GM03348 (cell line): ENCODE measurements at regions not wholly inside any gene's neighbourhood (a gene's known extent, or its start where the extent isn't known, plus 50 kb on each side); places are given as distances from the start of the nearest gene placed in this dataset.

Source experiments
- DNase-seq: peaks from one replicate; pipeline ENCODE4 v3.0.0; 2012; ENCODE audit warnings: low spot score

DNA sequence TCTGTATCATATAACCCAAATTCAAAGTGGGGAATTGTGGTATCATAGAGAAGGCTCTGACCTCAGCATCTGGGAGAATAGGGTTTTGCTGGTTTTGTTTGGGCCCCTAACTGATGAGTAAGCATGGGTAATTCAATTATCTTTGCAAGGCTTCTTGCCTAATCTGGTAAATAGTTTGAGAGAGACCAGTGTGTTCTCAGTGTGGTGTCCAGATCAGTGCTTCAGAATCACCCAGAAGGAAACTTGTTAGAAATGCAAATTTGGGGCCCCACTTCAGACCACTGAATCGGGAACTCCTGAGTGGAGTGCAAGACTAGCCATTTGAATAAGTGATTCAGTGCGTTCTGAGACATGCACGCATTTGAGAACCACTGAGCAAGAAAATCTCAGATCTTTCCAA is 282.7 kb downstream of the EPHA4 start:
- DNase-seq: no peak

DNA sequence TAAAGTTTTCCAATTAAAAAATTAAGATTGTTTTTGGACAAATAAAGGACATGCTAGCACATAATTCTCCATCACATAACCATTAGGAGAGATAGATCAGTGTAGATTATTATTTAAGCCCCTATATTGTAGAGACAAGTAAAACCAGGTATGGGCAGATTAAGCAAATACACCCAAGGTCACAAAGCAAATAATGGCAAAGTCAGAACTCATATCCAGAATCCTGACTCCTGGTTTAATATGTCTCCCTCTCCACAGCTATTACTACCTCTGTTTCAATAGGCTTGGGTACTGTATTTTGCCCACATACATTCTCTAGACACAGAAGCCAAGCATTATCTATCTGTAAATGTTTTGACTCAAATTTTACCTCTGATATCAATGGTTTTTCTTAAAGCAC is 282.3 kb downstream of the EPHA4 start:
- no peak for DNase-seq

DNA sequence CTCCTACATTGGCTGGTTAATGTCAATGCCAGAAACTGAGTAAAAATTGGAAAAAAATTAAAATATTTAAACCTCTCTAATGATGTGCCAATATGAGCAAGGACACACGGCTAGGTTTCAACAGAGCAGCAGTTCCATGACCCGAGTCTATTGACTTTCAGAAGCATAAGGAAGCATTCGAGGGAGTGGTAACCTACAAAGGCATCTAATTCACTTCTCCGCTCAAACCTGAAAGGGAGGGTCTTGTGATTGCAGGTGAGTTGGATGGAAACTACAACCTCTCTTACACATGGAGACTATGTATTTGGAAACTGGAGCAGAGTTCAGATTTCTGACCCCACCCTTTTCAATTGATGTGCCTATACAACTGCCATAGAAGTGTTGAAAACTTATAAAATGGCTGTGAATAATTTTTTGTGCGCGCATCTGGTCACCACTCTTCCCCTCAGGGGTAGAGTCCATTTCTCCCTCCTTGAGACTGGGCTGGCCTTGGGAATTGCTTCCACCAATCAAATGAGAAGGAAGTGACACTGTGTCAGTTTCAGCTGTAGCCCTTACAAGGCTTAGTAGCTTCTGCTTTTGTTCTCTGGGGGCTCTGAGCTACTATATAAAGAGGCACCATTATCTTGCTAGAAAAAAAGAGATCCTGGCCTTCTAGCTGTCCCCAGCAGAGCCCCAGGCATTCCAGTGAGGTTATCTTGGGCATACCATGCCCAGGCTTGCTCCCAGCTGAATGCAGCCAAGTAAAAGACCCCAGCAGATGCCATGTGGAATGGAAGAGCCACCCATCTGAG is 278.0 kb downstream of the EPHA4 start:
- DNase-seq: no peak

DNA sequence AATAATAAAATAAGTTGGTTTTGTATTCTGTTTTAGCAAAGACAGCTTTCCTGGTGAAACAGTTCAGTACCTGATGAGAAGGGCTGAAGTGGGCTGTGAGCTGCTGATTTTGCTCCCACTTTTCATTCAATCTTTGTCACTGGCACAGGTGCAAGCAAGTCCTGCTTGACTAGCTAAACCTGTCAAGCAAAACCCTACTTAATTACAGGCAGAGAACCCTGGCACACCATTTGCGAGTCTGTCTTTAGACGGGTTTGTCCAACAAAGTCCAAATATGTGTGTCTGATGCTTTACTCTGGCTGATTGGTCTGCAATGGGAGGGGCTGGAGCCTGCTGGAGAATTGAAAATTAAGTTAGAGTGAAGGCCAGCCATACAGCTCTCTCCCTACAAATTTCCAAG is 267.2 kb downstream of the EPHA4 start:
- no peak for DNase-seq

DNA sequence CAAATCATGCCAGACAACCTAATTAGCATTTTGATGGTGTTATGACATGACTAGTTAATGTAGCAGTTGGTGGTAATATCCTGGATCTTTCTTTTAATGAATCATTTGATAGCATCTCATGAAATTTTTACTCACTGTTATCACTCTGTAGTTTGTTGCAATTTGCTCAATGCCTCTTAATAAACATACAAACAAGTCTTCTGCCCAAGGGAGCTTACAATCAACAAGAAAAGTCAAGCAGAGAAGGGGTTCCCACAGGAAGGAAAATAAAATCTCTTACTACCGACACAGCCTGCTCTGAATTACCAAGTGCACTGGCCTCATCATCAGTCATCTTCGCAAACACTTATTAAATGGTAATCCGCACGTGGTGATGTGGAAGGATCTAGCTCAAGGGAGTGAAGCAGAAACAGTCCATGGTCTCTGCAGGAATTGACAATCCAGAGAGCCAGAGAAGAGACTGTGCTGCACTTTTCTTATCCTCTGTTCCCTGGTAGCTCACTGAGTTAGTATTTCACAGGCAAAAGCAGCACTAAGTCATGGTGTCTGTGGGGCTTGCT is 263.5 kb downstream of the EPHA4 start:
- DNase-seq: no peak

DNA sequence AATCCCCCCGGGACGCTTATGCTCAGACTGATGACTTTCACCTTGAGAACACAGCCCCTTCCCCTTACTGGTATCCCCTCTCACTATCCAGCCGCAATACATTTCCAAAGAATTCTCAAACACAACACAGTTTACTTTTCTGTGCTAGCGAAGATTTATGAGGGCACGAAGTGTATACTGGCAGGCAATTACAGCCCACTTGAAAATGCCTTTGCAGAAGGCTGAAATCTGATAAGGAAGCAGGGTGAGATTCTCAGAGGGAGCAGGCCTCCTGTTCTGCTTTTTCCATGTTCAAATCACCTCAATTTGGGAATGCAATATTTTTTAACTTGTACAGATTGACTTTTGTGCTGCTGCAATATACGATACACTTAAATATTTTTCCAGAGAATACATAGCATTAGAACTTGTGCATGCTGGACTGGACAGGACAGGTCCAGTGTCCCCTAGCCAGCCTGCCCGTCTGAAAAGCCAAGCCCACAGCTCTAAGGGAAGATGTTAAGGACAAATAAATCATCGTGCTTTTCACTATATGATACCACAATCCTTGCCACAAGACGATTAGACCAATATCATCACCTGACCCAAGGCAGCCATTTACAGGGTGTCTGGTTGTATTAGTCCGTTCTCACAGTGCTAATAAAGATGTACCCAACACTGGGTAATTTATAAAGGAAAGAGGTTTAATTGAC is 262.1 kb downstream of the EPHA4 start:
- no peak for DNase-seq

DNA sequence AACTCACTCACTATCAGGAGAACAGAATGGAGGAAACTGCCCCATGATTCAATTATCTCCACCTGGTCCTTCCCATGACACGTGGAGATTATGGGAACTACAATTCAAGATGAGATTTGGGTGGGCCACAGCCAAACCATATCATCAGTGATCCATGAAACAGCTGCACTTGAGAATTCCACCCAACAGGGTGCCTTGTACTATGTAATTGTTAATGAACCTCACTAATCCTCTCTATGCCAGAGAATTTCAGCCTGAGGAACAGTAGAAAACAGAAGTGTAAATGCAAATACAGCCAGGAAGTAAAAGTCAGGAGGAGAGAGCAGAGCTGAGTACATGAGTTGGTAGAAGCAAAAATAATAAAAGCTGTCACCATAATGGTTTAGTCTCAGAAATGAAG is 261.4 kb downstream of the EPHA4 start:
- no peak for DNase-seq

DNA sequence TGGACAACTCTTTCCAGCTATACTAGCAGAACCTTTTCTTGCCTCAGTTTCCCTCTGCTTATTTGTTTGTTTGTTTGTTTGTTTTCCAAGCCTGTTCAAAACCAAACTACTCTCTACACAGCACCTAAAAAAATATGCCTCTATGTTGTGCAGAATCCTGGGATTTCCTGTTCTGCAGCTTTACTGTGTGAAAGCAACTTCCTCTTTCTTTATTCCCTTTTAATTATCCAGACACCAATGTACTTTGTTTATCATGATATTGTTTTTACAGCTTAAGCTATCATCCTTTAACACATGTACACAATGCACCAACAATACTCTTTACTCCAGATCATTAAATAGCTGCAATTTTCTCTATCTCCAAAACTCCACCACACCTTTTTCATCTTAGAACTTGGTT is 259.5 kb downstream of the EPHA4 start:
- DNase-seq: no peak

DNA sequence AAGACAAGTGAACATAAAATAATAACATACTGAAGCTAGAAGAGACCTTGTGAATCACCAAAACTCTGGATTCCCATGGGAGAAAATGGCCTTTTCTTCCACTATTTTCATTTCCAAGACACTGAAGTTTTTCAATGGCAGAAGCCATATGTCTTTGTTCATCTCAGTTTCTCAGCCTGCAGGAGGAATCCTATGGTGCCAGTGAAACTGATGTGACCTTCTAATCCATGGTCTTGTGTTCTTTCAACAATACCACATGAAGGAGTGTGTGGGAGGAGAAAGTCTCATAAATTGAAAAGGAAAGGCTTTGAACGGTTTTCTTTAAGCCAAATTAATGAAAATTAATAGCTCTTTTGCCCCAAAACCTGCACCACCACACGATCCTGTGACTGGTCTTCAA is 257.3 kb downstream of the EPHA4 start:
- no peak for DNase-seq

DNA sequence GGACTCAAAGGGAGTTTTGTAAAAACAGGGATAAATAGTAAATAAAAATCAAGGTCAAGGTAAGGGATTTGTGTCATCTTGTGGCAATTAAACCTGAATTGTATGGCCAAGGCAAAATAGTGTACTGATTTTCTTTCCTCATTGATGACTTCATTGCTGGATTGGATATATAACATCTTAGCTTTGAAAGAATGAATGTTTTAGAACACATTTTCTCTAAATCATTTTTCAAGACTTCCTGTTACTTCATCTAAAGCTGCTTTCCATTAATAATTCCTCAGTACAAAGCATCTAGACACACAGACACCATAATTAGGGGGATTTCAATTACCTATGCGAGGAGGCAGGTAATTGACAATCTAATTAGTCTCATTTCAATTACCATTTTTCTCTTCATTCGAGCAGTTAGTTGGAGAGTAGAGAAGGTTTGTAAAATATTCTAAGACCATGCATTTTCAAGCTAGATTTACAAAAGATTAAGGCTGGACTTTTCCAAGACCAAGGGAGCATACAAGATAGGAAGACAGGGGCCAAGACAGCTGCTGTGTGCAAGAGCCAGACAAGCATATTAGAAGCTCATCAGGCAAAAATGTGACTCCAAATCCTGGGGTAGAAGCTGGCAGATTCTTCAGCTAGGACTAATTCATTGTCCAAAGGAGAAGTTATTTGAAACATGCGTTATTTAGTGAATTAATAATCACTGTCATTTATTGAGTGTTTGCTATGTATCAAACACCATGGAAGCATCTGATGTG is 253.6 kb downstream of the EPHA4 start:
- peak; percentile 6 for DNase-seq

DNA sequence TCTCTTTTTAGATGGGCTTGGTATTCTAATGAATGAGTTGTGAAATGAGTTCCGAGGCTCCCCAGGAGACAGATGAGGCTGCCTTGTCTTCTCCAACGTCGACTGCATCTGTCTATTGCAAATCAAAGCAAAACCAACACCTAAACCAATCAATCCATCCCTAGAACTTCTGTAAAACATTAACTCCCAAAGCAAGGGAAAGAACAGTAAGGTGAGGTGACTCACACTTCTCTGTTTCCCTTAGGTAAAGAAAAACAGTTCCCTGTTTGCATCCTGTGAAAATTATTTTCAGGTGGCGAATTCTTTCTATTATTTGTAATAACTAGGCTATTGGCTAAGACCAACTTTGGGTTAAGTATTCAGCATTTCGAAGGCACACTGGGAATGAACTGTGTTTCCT is 249.4 kb downstream of the EPHA4 start:
- no peak for DNase-seq

DNA sequence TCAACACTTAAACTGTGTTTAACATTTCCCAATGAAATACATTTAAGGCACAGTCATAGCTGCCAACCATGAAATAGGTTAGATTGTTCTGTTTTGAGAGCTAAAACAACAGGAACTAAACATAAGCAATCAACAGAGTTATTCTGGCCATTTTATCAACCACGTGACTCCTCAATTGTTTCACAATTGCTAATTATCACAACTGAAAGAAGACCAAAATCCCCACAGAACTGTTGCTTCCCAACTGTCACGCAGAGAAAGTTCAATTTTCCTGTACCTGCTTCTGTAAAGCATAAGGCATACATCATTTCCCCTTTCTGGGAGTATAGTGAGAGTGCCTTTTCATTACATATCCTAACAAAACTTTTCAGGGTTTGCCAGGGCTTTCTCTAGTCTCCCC is 248.6 kb downstream of the EPHA4 start:
- no peak for DNase-seq

DNA sequence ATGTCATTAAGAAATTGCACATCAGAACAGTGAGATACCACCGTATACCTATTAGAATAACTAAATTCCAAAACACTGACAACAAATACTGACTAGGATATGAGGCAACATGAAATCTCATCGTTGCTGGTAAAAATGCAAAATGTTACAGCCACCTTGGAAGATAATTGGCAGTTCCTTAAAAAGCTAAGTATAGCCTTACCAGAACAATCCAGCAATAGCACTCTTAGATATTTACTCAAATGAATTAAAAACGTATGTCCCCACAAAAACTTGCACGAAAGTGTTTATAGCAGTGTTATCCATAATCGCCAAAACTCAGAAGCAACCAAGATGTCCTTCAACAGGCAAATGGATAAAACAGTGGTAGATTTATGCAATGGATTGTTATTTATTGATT is 241.7 kb downstream of the EPHA4 start:
- DNase-seq: no peak

DNA sequence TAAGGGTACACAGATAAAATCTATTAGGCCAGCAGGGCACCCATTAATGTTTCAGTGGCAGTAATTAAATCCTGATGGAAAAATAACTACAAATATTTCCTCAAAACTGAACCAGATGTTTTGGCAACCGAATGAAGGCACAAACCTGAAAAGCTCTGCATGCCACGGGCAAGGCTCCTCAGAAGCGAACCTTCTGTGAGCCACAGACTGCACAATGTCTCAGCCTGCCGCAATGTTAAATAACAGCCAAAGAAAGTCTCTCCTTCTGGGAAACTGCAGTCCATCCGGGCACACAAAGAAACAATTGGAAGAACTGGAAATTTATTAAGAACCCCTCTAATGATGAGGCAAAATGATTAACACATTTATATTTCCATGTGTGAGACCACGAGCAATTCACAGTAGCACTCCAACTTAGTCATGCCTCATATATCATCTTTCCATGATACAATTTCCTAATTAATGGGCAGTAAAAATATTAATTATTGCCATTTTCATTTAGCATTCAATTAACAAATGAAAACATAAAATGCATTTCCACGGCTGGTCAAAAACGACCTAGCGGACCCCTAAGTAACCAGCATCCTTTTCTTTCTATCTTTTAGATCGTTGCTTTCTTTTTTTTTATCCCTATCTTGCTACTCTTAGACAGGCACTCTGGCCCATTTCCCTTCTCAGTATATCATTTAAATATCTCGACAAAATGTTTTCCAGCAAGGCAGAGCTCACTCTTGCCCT is 237.5 kb downstream of the EPHA4 start:
- DNase-seq: peak; percentile 6

DNA sequence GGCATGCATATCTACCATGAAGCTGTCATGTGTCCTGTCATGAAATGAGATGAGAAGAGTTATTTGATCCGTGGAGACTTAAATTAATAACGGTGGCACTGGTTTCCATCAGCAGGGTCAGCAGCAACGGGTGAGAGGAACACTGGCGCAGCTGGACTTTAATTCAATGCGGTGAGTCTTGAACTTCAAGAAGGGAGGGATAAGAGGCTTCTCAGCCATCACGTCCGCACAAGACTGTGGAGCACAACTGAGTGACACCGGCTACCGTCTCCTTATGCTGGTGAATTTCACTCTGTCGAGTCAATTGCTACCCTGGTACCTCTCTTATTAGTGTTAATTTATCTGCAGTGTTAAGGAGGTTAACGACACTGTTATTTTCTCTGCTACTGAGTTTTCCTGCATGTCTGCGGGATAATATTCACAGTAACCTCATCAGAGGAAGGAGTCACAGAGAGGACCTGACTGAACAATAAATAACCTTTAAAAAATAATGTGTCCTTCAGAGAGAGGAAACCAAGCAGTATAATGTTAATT is 236.8 kb downstream of the EPHA4 start:
- DNase-seq: no peak

DNA sequence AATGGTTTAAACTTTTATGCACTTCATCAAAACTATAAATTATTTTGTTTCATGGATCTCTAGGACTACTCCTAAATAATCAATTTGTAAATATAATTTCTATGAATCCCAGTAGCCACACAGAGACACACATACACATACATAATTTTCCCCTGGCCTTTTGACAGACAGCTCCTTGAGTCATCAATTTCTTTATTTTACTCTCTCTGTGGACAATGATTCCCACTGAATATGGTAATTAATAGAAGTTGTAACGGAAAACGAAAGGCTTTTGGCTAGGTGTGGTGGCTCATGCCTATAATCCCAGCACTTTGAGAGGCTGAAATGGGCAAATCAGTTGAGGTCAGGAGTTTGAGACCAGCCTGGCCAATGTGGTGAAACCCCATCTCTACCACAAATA is 235.1 kb downstream of the EPHA4 start:
- no peak for DNase-seq

DNA sequence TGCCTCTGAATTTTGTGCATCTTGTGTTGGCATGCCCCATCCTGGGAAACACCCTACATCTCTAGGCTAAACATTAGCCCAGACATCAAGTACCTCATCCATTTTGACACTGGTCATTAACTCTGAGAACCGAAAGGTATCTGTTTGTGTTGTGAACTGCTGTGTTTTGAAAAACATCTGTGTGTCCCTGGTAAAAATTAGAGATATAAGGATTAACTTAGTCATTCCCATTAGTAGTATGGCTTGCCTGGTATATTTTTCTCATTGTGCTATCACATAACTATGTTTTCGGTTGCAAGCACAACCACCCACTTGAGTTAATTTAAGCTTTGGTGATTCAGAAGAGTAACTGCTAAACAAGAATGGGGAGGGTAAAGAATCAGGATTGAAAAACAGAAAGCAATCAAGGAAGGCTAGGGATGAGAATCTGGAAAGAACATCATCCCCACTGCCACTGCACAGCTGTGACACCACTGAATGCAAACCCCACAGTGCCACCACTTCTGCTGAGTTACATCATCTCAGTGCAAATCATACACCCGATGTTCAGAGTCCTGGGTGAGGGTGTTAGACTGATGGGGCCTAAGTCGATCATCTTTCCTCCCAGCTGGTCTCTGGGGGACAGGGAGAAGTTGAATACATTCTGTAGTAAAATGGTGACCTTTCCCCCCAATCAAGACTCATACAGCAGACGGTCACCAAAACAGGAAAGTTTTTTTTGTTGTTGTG is 234.0 kb downstream of the EPHA4 start:
- DNase-seq: no peak

DNA sequence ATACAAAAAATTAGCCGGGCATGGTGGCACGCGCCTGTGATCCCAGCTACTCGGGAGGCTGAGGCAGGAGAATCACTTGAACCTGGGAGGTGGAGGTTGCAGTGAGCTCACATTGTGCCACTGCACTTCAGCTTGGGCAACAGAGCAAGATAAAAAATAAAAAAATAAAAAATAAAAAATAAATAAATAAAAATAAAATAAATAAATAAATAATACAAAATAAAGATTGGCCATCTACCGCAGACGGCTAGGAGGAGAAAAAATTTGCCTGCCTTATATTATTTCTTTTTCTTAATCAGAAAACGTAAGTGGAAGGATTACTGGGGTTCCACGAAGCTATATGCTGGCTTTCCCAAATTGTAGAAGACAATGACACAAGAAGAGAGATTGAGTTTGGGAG is 229.7 kb downstream of the EPHA4 start:
- no peak for DNase-seq

DNA sequence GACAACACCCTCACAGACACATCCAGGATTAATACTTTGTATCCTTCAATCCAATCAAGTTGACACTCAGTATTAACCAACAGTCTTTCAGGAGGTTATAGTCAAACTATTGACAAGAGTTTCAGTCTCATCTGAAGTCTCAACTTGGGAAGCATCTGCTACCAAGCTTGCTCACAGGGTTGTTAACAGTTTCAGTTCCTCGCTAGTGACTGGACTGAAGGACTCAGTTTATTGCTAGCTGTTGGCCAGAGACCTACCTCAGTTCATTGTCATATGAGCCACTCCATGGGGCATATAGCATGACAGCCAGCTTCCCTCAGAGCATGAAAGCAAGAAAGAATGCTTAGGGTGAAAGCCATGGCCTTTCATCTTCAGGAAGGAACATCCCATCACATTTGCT is 228.6 kb downstream of the EPHA4 start:
- no peak for DNase-seq

DNA sequence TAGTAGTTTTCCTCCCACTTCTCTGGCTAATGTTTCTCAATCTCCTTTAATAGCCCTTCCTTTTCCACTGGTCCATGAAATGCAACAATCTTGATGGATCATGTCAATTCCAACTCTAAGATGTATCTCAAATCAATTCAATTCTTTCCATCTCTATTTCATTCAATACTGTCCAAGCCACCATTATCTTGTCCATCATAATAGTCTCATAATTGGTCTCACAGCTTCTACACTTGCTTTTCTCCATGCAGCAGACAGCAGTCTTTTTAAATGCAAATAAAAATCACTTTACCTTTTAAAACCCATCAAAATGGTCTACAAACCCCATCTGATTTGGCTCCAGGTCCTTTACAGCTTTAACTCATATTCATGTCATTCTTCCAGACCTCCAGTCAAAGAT is 226.6 kb downstream of the EPHA4 start:
- no peak for DNase-seq

DNA sequence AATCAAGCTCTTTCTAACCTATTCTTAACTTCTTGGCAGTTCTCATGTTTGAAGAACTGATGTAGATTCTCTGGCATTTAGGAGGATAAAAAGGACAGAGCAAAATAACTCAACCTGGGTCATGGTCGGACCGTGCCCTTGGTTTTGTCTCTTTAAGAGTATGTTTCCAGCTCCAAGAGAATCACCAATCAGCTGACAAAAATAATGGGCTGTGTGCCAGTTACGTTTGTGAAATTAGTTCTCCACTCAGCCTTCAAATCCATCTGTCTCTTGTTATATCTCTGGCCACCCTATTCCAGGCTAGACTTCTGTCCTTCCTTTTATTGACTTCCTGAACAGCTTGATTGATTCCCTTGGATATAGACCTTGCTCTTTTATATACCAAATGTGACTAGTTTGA is 225.7 kb downstream of the EPHA4 start:
- no peak for DNase-seq
